Esophagus muscularis mucosa (tissue), 3 donors: ENCODE measurements at regions not wholly inside any gene's neighbourhood (a gene's known extent, or its start where the extent isn't known, plus 50 kb on each side); places are given as distances from the start of the nearest gene placed in this dataset.

ENCODE experiments used
- POLR2A ChIP-seq: fragments of 450-650 bp; IDR thresholded peaks from one replicate; pipeline ENCODE4 v1.6.1; 2017; ENCODE audit warnings: antibody characterized with exemption, moderate library complexity, mild to moderate bottlenecking, low read depth
- TF ChIP-seq, protein P1 (sequence below), 3 experiments: fragments of 200-600 bp in 2 of 3; fragments of 450-650 bp in 1 of 3; sonication (generic) in 2 of 3; IDR thresholded peaks; one replicate each; pipeline ENCODE4 v1.5.1; 2017 to 2019; ENCODE audit warnings: antibody characterized with exemption in 3 of 3, mild to moderate bottlenecking in 2 of 3, moderate library complexity in 1 of 3

DNA sequence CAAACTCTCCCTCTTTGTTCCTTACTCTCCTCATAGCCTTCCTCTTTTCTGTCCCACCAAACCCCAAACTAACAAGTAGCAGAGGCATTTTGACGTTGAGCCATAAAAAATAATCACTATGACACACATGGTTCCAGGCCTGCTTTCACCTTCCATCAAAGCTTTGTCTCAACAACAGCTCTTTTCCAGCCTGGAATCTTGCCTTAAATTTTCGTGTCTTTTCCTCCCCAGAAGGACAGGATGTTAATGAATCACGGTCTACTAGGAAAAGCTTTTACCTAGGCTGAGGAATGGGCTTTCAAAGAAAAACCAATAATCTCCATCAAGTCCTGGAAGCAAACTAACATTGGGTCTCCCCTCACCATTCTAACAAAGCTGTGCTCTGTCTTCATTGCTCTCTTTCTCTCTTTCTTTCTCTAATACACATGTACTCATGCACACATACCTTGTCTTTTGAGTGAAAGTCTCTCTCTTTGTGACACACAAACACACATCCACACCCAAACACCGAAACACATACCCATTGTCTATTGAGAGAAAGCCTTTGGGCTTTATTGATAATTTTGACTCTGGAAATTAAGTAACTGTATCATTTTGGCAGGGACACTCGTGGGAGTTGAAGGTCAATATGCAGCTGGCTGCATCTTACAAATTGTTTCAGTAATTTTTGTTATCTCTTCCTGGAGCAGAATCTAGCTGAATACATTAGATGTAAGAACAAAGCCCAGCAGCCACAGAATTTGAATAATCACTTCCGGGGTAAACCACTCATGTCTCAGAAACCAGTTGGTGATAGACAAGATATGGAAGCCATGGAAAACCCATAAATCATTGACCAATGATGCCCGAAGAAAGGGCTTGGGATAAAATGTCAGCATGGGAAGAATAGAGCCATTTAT lies 107.4 kb upstream of the SLC4A7 start:
- TF ChIP-seq, protein P1, sequence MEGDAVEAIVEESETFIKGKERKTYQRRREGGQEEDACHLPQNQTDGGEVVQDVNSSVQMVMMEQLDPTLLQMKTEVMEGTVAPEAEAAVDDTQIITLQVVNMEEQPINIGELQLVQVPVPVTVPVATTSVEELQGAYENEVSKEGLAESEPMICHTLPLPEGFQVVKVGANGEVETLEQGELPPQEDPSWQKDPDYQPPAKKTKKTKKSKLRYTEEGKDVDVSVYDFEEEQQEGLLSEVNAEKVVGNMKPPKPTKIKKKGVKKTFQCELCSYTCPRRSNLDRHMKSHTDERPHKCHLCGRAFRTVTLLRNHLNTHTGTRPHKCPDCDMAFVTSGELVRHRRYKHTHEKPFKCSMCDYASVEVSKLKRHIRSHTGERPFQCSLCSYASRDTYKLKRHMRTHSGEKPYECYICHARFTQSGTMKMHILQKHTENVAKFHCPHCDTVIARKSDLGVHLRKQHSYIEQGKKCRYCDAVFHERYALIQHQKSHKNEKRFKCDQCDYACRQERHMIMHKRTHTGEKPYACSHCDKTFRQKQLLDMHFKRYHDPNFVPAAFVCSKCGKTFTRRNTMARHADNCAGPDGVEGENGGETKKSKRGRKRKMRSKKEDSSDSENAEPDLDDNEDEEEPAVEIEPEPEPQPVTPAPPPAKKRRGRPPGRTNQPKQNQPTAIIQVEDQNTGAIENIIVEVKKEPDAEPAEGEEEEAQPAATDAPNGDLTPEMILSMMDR (IDR thresholded peaks at IDR 0.05): no peak
- no peak for TF ChIP-seq POLR2A
